Ishikawa (cell line): ENCODE measurements at regions not wholly inside any gene's neighbourhood (a gene's known extent, or its start where the extent isn't known, plus 50 kb on each side); places are given as distances from the start of the nearest gene placed in this dataset.

Experiments
- CREB1 ChIP-seq: IDR thresholded peaks from 2 replicates; pipeline ENCODE4 v1.6.1; 2012; ENCODE audit warnings: low read depth
- TAF1 ChIP-seq: IDR thresholded peaks from 2 replicates; pipeline ENCODE4 v1.6.1; 2012; ENCODE audit warnings: low read depth, mild to moderate bottlenecking

GRCh38 chr2:220277445-220277975, 650.1 kb downstream of the SLC4A3 start:
- TF ChIP-seq CREB1 (no peak), TAF1 (no peak)
